SK-N-SH treated with all-trans-retinoic acid at 6 μM for 48 hours (cell line): ENCODE measurements at regions not wholly inside any gene's neighbourhood (a gene's known extent, or its start where the extent isn't known, plus 50 kb on each side); places are given as distances from the start of the nearest gene placed in this dataset.

Experiments used
- ARNTL ChIP-seq: fragments of 450-650 bp; formaldehyde crosslinking; IDR thresholded peaks from 2 replicates; pipeline ENCODE4 v1.5.0; 2020; ENCODE audit warnings: low read depth, mild to moderate bottlenecking, moderate library complexity, borderline replicate concordance
- CREB5 ChIP-seq: fragments of 250-450 bp; sonication (Bioruptor Pico); IDR thresholded peaks from 2 replicates; pipeline ENCODE4 v1.5.1; 2020; ENCODE audit warnings: low read depth, mild to moderate bottlenecking, moderate library complexity
- CSRNP3 ChIP-seq: fragments of 250-450 bp; sonication (Bioruptor Pico); IDR thresholded peaks from 2 replicates; pipeline ENCODE4 v1.5.1; 2021; ENCODE audit warnings: mild to moderate bottlenecking, moderate library complexity
- GLIS3 ChIP-seq: fragments of 250-450 bp; sonication (Bioruptor Pico); IDR thresholded peaks from 2 replicates; pipeline ENCODE4 v1.5.0; 2020; ENCODE audit warnings: mild to moderate bottlenecking, moderate library complexity
- PATZ1 ChIP-seq: fragments of 250-450 bp; sonication (Bioruptor Pico); IDR thresholded peaks from 2 replicates; pipeline ENCODE4 v1.8.0; 2020; ENCODE audit warnings: mild to moderate bottlenecking, moderate library complexity, borderline replicate concordance
- RARB ChIP-seq: fragments of 250-450 bp; sonication (Bioruptor Pico); IDR thresholded peaks from 2 replicates; pipeline ENCODE4 v1.8.0; 2021; ENCODE audit warnings: mild to moderate bottlenecking, moderate library complexity
- SNAI2 ChIP-seq: fragments of 250-450 bp; sonication (Bioruptor Pico); IDR thresholded peaks from 2 replicates; pipeline ENCODE4 v1.5.0; 2020; ENCODE audit warnings: mild to moderate bottlenecking, moderate library complexity
- TSHZ2 ChIP-seq: fragments of 250-450 bp; sonication (Bioruptor Pico); IDR thresholded peaks from 2 replicates; pipeline ENCODE4 v1.5.0; 2020; ENCODE audit warnings: mild to moderate bottlenecking, moderate library complexity
- ZC3H10 ChIP-seq: fragments of 250-450 bp; sonication (Bioruptor Pico); IDR thresholded peaks from 2 replicates; pipeline ENCODE4 v1.5.1; 2021; ENCODE audit warnings: mild to moderate bottlenecking, moderate library complexity
- ZFP3 ChIP-seq: fragments of 250-450 bp; sonication (Bioruptor Pico); IDR thresholded peaks from 2 replicates; pipeline ENCODE4 v1.5.0; 2020; ENCODE audit warnings: mild to moderate bottlenecking, moderate library complexity

- TF ChIP-seq CREB5 (CRISPR knock-in tag): no peak
- TF ChIP-seq GLIS3 (CRISPR knock-in tag): no peak
- no peak for TF ChIP-seq SNAI2 (CRISPR knock-in tag)
- no peak for TF ChIP-seq PATZ1 (CRISPR knock-in tag)
- TF ChIP-seq ZC3H10 (CRISPR knock-in tag): no peak
- TF ChIP-seq RARB (CRISPR knock-in tag): no peak
- TF ChIP-seq ARNTL (CRISPR knock-in tag): no peak
- no peak for TF ChIP-seq CSRNP3 (CRISPR knock-in tag)
- TF ChIP-seq ZFP3 (CRISPR knock-in tag): no peak
- no peak for TF ChIP-seq TSHZ2
Observed at GRCh38 chr2:182589121-182589520, 126.9 kb upstream of the DNAJC10 start.
